Subcutaneous adipose tissue (tissue), 1 donor: ENCODE measurements at regions not wholly inside any gene's neighbourhood (a gene's known extent, or its start where the extent isn't known, plus 50 kb on each side); places are given as distances from the start of the nearest gene placed in this dataset.
A peak's percentile ranks its signal among the peaks of the same experiment; 100 is the strongest.

Experiments used
- CTCF ChIP-seq: fragments of 450-650 bp; IDR thresholded peaks from one replicate; pipeline ENCODE4 v1.5.1; 2016; ENCODE audit warnings: low read depth, mild to moderate bottlenecking, control low read depth, antibody characterized with exemption, moderate library complexity

- TF ChIP-seq CTCF, result no peak
Measured at GRCh38 chr20:53681352-53682212, 87.9 kb upstream of the ZNF217 start.

GRCh38 chr20:53679597-53680309, 86.1 kb upstream of the ZNF217 start:
- no peak for TF ChIP-seq CTCF

- no peak for TF ChIP-seq CTCF
Measured at GRCh38 chr20:53678990-53679596, 85.5 kb upstream of the ZNF217 start.

GRCh38 chr20:53678315-53678989, 84.8 kb upstream of the ZNF217 start:
- TF ChIP-seq CTCF, result peak; percentile 87

GRCh38 chr20:53677447-53678314, 84.0 kb upstream of the ZNF217 start:
- TF ChIP-seq CTCF, result no peak

GRCh38 chr20:53676987-53677386, 83.3 kb upstream of the ZNF217 start:
- no peak for TF ChIP-seq CTCF
